ENCODE measurements at regions not wholly inside any gene's neighbourhood (a gene's known extent, or its start where the extent isn't known, plus 50 kb on each side); places are given as distances from the start of the nearest gene placed in this dataset.
"Not testable (repeated sequence)": the region's sequence is repeated elsewhere in the genome, so short reads cannot be mapped to it uniquely, and the experiment has no call there.

DNA sequence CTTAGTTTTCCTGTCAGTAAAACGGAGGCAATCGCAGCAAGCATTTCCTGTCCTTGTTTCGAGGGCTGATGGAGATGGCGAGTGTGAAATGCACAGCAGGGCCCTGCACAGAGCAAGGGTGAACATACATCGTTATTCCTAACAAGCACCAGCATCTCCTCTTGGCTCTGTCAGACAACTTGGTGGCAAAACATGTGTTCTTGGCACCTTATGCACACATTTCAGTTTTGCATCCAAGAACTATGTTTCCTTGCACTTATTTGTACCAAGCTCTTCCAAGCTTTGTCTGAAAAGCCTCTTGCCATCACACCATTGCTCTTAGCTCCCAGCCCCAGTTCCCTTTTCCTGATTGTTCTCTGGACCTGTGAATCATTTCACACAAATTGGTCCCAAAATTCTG, 132.9 kb upstream of the GRB10 start:
- DNase-seq (ENCODE audit: low spot score), result no peak

DNA sequence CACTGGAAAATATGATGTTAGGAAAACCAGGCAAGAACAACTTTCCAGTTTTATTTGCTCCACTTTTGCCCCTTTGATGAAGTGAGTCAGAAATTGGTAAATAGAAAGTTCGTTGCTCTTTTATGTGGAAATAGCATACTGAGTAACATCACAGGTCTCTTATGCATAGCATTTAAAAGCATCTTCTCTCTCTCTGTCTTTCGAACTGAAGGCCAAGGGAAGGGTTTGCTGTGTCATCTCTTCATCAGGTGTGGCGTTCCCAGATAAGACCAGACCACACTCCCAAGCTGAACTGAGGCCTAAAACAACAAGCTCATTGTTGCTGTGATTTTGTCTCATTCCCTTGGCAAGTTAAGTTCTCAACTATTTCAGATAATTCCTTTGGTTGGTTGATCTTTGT, 131.8 kb upstream of the GRB10 start:
- DNase-seq (ENCODE audit: low spot score), result no peak

DNA sequence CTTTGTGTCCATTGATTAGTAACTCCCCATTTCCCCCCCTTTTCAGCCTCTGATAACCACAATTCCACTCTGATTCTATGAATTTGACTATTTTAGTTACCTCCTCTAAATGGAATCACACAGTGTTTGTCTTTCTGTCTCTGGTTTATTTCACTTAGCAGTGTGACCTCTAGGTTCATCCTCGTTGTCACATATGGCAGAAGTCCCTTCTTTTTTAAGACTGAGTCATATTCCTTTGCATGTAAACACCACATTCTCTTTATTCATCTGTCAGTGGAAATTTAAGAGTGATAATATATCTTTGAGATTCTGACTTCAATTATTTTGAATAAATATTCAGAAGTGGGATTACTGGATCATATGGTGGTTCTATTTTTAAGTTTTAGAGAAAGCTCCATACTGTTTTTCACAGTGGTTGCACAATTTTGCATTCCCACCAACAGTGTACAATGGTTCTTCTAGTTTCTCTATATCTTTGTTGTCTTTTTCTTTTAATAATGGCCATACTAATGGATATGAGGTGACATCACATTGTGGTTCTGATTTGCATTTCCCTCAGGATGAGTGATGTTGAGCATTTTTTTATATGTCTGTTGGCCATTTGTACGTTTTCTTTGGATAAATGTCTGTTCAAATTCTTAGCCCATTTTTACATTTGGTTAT, 126.1 kb upstream of the GRB10 start:
- DNase-seq (ENCODE audit: low spot score), result no peak

DNA sequence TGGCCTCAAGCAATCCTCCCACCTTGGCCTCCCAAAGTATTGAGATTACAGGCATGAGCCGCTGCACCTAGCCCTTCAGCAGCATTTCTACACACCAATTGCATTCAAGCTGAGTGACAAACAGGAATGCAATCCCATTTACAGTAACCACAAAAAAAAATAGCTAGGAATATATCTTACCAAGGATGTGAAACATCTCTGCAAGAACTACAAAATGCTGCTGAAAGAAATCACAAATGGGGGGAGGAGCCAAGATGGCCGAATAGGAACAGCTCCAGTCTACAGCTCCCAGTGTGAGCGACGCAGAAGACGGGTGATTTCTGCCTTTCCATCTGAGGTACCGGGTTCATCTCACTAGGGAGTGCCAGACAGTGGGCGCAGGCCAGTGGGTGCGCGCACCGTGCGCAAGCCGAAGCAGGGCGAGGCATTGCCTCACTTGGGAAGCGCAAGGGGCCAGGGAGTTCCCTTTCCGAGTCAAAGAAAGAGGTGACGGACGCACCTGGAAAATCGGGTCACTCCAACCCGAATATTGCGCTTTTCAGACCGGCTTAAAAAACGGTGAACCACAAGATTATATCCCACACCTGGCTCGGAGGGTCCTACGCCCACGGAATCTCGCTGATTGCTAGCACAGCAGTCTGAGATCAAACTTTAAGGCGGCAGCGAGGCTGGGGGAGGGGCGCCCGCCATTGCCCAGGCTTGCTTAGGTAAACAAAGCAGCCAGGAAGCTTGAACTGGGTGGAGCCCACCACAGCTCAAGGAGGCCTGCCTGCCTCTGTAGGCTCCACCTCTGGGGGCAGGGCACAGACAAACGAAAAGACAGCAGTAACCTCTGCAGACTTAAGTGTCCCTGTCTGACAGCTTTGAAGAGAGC, 116.1 kb upstream of the GRB10 start:
- DNase-seq (ENCODE audit: low spot score), result not testable (repeated sequence)

DNA sequence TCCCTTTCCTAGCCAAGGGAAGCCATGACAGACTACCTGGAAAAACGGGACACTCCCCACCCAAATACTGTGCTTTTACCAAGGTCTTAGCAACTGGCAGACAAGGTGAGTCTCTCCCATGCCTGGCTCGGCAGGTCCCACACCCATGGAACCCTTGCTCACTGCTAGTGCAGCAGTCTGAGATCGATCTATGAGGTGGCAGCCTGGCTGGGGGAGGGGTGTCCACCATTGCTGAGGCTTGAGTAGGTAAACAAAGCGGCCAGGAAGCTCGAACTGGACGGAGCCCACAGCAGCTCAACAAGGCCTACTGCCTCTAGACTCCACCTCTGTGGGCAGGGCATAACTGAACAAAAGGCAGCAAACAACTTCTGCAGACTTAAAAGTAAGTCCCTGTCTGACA, 104.4 kb upstream of the GRB10 start:
- DNase-seq (ENCODE audit: low spot score), result not testable (repeated sequence)

DNA sequence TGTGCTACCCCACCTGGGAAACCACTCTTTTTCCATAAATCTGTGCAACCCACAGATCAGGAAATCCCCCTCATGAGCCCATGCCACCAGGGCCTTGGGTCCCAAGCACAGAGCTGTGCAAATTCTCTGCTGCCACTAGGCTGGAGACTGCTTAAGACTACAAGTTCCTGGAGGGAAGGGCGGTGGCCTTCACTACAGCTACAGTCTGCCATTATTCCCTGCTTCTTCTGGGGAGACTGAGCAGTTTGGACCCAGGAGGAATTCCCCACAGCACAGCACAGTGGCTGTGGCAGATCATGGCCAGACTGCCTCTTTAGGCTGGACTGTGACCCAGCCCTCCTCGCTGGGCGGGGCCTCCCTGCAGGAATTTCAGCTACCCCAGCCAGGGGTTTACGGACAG, 89.7 kb upstream of the GRB10 start:
- DNase-seq (ENCODE audit: low spot score), result no peak

DNA sequence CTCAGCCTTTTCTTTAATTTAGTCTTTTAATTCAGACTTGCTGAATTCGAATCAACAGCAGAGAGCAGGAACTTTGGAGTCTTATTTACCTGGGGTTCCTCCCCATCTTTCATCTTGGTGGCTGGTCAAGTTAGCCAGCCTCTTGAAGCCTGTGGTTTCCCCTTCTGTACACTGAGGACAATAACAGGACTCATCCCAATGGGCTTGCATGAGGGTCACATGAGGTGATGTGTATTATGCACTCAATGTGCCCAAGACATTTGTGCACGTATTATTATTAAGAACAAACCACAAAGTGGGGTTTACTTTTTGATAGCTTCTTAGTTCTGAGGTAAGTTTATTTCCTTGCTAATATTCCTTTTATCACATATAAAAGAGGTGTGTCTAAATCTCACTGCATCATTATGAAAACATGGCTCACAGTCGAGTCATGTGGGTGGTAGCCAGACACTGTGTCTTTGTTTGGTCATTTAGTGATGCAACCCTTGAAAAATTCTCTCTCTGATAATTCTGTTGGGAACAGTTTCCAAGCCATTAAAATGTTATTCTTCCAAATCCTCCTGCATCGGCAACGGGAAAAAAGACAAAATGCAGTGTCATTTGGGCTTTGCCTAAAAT, 86.5 kb upstream of the GRB10 start:
- DNase-seq (ENCODE audit: low spot score), result peak; percentile 63

DNA sequence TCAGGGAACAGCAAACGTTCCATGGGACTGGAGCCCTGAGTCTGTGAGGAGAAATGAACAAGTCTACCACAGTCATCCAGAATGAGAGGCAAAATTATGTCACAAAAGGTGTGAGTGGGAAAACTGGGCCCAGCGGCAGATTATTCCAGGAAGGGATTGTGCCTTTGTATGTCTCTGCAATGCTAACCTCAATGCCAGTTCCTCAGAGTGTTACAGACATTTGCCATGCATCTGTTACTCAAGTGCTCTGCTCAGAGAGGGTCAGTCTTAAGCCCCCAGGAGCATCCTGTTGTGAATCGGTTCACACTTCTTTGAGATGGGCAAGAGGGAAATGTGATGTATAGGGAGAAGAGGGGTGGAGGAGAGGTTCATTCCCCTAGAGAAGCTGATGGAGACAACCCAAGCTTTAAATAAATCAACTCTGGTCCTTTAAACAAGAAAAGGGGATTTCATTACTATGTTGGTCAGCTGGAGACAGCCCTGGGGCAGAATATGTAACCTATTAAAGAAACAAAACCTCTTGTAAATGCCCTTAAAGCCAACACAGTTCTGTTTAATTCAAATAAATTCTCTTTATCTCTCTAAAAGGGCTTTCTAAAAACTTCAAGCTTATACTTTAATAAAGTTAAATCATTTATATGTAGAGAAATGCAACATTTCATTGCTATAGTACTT, 85.9 kb upstream of the GRB10 start:
- no peak for DNase-seq (ENCODE audit: low spot score)

DNA sequence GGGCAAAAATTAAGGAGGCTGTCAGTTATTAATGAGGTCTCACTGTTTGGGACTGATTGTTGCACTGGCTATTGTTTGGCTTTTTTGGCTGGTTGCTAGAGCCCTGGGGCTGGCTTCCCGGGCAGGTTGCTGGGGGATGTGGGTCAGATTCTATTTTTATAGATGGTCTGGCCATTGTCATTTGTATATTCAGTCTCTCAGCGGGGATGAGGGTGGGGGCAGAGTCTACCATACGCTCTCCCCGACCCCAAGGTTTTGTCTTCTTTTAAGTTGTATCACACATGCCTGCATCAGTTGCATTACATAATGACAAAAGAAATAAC, 84.3 kb upstream of the GRB10 start:
- DNase-seq (ENCODE audit: low spot score), result no peak

DNA sequence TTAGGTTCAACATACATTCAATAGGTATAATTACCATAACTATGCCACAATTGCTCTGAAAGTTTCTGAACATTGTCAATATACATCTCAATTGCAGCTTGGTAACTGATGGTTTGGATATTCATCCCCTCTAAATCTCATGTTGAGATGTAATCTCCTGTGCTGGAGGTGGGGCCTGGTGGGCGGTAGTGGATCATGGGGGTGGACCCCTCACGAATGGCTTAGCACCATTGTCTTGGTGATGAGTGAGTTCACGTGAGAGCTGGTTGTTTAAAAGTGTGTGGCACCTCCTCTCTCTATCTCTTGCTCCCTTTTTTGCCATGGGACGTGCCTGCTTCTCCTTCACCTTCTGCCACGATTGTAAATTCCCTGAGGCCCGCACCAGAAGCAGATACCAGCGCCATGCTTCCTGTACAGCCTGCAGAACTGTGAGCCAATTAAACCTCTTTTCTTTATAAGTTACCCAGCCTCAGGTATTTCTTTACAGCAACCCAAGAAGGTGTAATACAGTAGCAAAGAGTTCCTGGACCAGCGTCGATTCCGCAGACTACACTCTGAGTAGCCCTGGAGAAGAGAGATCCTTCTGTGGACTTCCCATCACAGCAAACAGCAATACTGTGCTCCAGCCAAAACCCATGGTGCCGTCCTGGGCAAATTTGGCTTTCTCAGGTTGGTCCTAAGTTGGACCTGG, 83.8 kb upstream of the GRB10 start:
- DNase-seq (ENCODE audit: low spot score), result no peak

DNA sequence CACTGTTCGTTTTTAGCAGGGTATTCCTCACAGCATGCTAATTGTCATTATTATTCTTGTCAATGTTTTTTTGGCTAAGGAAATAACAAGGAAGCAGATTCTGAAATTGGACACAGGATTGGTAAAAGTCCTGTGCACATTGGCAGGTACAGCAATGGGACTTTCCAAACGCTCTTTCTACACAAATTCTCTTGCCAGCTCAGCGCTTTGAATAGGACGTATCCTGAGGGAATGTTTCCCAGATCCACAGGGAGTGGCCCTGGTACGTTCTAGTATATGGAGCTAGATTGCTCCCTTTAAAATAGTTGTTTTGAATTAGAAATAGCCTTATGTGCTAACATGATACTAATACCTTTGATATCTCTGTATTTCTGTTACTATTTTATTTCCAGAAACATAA, 82.8 kb upstream of the GRB10 start:
- no peak for DNase-seq (ENCODE audit: low spot score)

DNA sequence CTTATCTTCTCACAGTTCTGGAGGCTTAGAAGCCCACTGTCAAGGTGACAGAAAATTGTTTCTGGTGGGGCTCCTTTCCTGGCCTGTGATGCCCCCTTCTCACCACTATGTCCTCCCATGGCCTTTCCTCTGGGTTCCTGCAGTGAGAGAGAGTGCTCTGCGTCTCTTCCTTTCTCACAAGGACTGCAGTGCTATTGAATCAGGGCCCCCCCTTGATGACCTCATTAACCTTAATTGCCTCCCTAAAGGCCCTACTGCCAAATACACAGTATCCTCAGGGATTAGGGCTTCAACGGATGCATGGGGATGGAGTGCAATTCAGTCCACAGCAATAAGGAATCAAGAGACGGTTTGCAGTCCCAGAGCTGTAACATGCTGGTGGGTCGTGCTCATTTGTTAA, 82.0 kb upstream of the GRB10 start:
- DNase-seq (ENCODE audit: low spot score), result no peak

DNA sequence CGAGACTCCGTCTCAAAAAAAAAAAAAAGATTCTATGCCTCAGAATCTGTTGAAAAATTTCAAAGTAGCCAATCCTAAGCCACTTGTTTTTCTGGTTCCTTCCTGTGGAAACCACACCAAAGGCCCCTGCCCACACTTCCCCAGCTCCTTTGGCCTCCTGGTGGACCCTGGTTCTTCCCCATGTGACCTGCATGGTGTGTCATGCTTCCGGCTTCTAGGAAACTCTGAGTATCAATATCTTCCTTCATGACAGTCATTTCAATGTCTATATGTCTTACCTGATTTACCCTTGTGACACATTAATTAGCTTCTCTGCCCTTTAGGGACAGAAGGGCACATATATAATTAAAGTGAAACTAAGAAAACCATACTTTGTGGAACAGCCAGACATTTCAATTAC, 80.4 kb upstream of the GRB10 start:
- DNase-seq (ENCODE audit: low spot score), result no peak

DNA sequence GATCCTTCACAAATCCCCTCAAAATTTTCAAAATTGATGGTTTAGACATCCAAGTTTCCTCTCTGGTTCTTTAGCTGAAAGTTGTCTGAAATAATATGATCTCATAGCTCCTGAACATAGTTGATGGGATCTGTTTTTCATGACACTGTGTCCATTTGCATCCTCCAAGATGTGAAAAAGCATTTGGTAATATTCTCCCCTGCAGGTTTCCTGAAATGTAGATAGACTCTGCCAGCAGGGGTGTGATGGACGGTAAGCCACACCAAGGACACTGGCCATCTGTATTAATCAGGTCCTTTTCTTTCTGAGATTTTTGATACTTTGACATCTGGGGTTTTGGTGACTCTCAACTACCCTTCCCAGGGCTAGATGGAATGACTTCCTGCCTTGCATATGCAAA, 79.6 kb upstream of the GRB10 start:
- no peak for DNase-seq (ENCODE audit: low spot score)

DNA sequence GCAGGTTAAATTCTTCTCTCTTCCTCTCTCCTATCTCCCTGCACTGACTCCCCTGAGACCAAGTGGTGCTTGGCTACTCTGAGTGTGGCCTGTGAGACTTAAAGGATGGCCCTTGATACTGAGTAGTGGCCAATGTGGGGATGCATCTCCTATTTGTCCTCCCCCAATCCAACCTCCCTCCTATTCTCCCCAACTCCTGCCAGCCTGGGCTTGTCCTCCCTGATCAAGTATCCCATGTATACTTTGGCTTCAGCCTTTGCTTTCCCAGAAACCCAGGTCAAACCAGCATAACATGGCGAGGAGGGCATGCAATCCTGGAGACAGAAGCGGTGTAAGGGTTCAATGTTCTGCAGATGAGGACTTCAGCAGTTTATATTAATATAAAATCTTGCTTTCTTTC, 77.9 kb upstream of the GRB10 start:
- DNase-seq (ENCODE audit: low spot score), result no peak

DNA sequence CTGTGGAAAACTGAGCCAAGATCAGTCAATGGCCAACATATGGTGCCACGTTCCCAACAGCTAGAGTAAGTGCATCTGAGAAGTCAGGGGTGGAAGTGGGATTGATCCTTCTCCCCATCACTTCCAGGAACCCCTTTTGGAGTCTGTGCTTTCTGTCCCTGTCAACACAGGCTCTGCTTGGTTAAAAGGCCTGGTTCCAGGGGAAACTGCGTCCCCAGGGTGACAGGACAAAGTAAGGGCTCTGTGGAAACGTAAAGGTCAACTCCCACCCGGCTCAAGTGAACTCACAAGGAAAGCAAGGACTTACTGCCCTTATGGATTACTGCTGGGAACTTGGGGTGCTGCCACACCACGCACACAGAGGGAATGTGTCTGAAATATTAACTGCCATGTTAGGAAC, 77.5 kb upstream of the GRB10 start:
- no peak for DNase-seq (ENCODE audit: low spot score)

DNA sequence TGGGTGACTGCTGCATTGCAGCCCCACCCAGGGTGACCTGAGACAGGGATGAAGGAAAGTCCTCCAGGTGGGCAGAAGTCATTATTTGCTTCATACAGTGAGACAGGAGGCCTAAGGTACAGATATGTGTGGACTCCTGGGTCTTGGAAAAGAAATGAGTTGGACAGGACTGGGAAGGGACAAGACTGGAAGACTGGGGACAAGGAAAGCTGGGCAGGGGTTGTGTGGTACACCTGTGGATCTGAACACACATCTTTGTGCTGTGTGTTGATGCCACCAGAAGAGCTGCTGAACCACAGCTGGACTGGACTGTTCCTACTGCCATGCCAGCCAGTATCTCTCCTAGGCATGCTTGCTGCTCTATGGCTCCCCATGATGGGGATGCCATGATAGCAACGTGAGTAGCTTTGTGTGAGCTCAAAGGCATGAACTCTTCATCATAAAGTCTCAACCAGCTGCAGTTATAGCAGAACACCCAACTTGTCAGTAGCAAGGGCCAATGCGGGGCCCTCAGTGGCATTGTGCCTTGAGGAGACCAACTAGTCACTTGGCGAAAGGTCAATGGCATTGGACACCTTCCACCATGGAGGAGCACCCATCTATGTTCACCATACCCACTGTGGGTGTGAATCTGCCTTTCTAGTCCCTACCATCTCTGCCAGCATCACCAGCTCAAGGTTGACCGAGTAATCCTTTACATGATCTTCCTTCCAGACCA, 76.0 kb upstream of the GRB10 start:
- no peak for DNase-seq (ENCODE audit: low spot score)

DNA sequence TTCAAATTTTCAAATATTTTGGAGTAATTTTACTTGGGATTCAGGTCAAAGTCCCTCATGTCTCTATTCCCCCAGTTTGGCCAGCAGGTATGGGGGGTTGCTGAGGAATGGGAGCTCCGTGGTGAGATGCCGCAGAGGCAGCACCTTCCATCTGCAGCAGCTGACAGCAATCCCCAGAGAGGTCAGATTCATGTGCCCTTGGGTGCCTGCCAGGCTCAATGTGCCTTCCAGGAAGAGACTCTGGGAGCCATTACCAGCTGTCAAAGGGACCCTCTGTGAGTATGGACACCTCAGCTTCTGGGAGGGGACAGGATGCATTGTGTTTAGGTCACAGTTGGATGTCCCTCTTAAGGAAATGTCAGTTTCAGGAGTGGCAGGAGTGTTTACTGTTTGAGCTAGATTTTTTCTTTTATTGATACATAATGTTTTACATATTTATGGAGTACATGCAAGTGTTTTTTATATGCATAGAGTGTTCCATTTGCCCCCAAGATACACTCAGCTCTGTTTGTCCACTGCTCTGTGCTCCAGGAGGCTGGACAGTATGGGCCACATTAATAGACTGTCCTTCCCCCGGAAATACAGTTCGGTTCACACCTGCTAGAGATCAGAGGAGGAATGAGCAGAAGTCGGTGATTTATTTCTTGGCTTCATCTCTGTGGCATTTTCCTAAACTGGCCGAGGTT, 75.3 kb upstream of the GRB10 start:
- DNase-seq (ENCODE audit: low spot score), result no peak

DNA sequence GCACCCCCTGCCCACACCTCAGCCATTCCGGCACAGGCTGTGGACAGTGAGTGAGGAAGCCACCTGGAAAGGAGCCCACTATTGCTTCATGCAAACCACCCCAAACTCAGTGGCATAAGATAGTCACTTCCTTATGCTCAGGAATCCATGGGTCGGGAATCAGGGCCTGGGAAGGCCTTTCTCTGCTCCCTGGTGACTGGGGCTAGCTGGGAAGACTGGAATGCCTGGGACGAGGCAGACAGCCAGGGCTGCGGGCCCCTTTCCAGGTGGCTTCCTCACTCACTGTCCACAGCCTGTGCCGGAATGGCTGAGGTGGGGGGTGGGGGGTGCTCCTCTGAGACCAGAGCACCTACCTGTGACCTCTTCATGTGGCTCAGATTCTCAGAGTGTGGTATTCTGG, 74.1 kb upstream of the GRB10 start:
- no peak for DNase-seq (ENCODE audit: low spot score)

DNA sequence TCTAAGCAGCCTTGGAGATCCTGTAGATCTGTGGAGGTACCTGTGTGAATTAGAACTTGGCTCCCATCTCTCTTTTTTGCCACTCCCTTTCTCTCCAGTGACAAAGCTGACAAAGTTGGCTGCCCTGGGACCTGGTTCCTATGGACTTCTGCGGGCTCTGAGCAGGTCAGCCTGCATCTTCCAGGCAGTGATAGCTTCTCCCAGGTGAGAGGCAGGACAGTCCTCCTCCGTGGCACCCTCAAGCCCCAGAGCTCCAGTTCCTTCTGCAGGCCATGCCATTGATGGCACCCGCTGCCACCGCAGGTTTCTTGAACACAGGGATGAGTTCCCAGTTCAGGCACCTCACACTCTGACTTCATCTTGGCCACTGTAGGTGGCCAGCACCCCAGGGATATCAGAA, 73.5 kb upstream of the GRB10 start:
- DNase-seq (ENCODE audit: low spot score), result no peak

DNA sequence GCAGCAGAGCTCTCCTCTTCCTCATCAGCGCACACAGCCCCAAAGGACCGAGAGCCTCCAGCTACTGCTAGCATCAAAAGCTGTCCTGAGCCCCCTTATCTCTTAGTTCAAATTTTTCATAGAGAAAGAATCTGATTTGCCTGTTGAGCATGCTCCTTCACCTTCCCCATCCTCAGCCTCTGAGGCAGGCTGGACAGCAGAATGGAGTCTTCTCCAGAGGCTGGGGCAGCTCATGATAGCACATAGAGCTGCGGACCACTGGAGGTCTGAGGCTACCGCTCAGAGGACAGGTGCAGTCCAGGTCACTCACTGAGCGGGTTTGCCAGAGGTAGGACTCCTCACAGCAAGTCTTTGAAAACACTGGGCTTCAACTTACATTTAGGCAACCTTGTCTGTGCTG, 72.8 kb upstream of the GRB10 start:
- no peak for DNase-seq (ENCODE audit: low spot score)

Measured in Ammon's horn (tissue), 1 donor.